H1 (cell line): ENCODE measurements at regions not wholly inside any gene's neighbourhood (a gene's known extent, or its start where the extent isn't known, plus 50 kb on each side); places are given as distances from the start of the nearest gene placed in this dataset.

Source experiments
- CTCF ChIA-PET: fragments of 300-600 bp; sonication (Branson Sonifier 250); formaldehyde crosslinking; loops from one replicate; lab custom pipeline; 2021; ENCODE audit not compliant: partially characterized antibody; lab: Charles Lee
- POLR2A ChIA-PET: fragments of 300-600 bp; sonication (Branson Sonifier 250); formaldehyde crosslinking; loops from one replicate; lab custom pipeline; 2021; ENCODE audit warnings: inconsistent platforms; ENCODE audit not compliant: partially characterized antibody; lab: Charles Lee
- DNase-seq, 2 experiments: peaks; one replicate each; pipeline versions ENCODE4 v3.0.0 to v3.0.0-alpha.2; 2010 to 2022; ENCODE audit warnings: low spot score in 2 of 2, low read depth in 1 of 2, mixed read lengths in 1 of 2
- FAIRE-seq: peaks from 2 replicates; lab custom pipeline; 2011; peaks lifted over from hg19 to GRCh38; lab: Jason Lieb, UNC
- H2AFZ ChIP-seq: 2 replicates; pipeline ENCODE4 v1.8.1; 2012; ENCODE audit warnings: low read length, inconsistent platforms
- H2AK5ac ChIP-seq: 2 replicates; pipeline ENCODE4 v1.6.1; 2013; ENCODE audit warnings: low read depth, low read length
- H2BK120ac ChIP-seq: replicated peaks from 2 replicates; pipeline ENCODE3; 2013; ENCODE audit warnings: low read depth, low read length, inconsistent platforms
- H2BK12ac ChIP-seq: 2 replicates; pipeline ENCODE4 v1.6.1; 2013; ENCODE audit warnings: low read depth, low read length
- H2BK15ac ChIP-seq: 2 replicates; pipeline ENCODE4 v1.6.1; 2013; ENCODE audit warnings: low read length
- H2BK20ac ChIP-seq: 2 replicates; pipeline ENCODE4 v1.6.1; 2013; ENCODE audit warnings: low read length
- H2BK5ac ChIP-seq: 2 replicates; pipeline ENCODE4 v1.6.1; 2013; ENCODE audit warnings: low read depth, low read length
- H3K14ac ChIP-seq: 2 replicates; pipeline ENCODE4 v1.6.1; 2013; ENCODE audit warnings: inconsistent platforms; ENCODE audit not compliant: insufficient read length
- H3K18ac ChIP-seq: 2 replicates; pipeline ENCODE4 v1.6.1; 2013; ENCODE audit warnings: low read length; ENCODE audit errors: extremely low read depth
- H3K23ac ChIP-seq: 2 replicates; pipeline ENCODE4 v1.6.1; 2013; ENCODE audit warnings: inconsistent platforms; ENCODE audit not compliant: insufficient read length
- H3K23me2 ChIP-seq: 2 replicates; pipeline ENCODE4 v1.6.1; 2013; ENCODE audit warnings: low read depth, low read length
- H3K27ac ChIP-seq: 2 replicates; pipeline ENCODE4 v1.6.1; 2011; ENCODE audit warnings: low read depth, low read length, inconsistent platforms
- H3K27me3 ChIP-seq, 4 experiments: replicated peaks in 1 of 4; 1 replicate in 1 of 4; 2 replicates in 3 of 4; pipeline versions ENCODE4 v1.6.1 to v1.8.1; 2011 to 2013; ENCODE audit warnings: low read length in 3 of 4, mild to moderate bottlenecking in 3 of 4, inconsistent platforms in 2 of 4, mixed read lengths in 2 of 4, moderate library complexity in 1 of 4; ENCODE audit not compliant: control insufficient read depth in 3 of 4, insufficient read depth in 3 of 4; ENCODE audit errors: extremely low read depth in 1 of 4
- H3K36me3 ChIP-seq, 4 experiments: 2 replicates each; pipeline versions ENCODE4 v1.6.1 to v1.8.1; 2011 to 2013; ENCODE audit warnings: mild to moderate bottlenecking in 4 of 4, low read length in 3 of 4, moderate library complexity in 2 of 4, control low read depth in 1 of 4, inconsistent platforms in 1 of 4; ENCODE audit not compliant: insufficient read depth in 4 of 4, control insufficient read depth in 2 of 4
- H3K4ac ChIP-seq: replicated peaks from 2 replicates; pipeline ENCODE3; 2013; ENCODE audit warnings: low read length, low read depth, mixed read lengths, inconsistent platforms; ENCODE audit not compliant: insufficient read length
- H3K4me1 ChIP-seq, 4 experiments: replicated peaks in 1 of 4; 1 replicate in 1 of 4; 2 replicates in 3 of 4; pipeline versions ENCODE4 v1.6.1 to v1.8.1; 2011 to 2013; ENCODE audit warnings: low read length in 3 of 4, inconsistent platforms in 2 of 4, mixed read lengths in 1 of 4; ENCODE audit not compliant: insufficient read depth in 4 of 4, control insufficient read depth in 3 of 4
- H3K4me2 ChIP-seq, 2 experiments: 2 replicates each; pipeline versions ENCODE4 v1.6.1 to v1.8.1; 2011 to 2013; ENCODE audit warnings: low read depth in 2 of 2, low read length in 2 of 2, control low read depth in 1 of 2, inconsistent platforms in 1 of 2, mild to moderate bottlenecking in 1 of 2; ENCODE audit not compliant: insufficient read depth in 1 of 2
- H3K4me3 ChIP-seq, 4 experiments: fragments of 200-600, 300-600 bp in 1 of 4; sonication (generic), shearing (Covaris generic), sonication (Bioruptor Twin) in 1 of 4; 2 replicates each; pipeline versions ENCODE4 v1.5.1 to v1.8.1; 2011 to 2016; ENCODE audit warnings: low read length in 4 of 4, low read depth in 3 of 4, control low read depth in 2 of 4, inconsistent platforms in 2 of 4, mild to moderate bottlenecking in 2 of 4, mixed read lengths in 1 of 4, moderate library complexity in 1 of 4; ENCODE audit not compliant: insufficient read depth in 2 of 4; ENCODE audit errors: extremely low read depth in 1 of 4
- H3K56ac ChIP-seq: replicated peaks from 2 replicates; pipeline ENCODE3; 2013; ENCODE audit warnings: low read depth, mild to moderate bottlenecking, mixed read lengths, low read length, inconsistent platforms; ENCODE audit not compliant: insufficient read length
- H3K79me1 ChIP-seq: 2 replicates; pipeline ENCODE4 v1.6.1; 2013; ENCODE audit warnings: low read depth, low read length, control low read depth
- H3K79me2 ChIP-seq, 2 experiments: 2 replicates each; pipeline versions ENCODE4 v1.6.1 to v1.8.1; 2012 to 2013; ENCODE audit warnings: low read length in 2 of 2, mild to moderate bottlenecking in 2 of 2, inconsistent platforms in 1 of 2; ENCODE audit not compliant: insufficient read depth in 2 of 2, control insufficient read depth in 1 of 2
- H3K9ac ChIP-seq, 4 experiments: replicated peaks in 1 of 4; 1 replicate in 1 of 4; 2 replicates in 3 of 4; pipeline versions ENCODE4 v1.6.1 to v1.8.1; 2011 to 2013; ENCODE audit warnings: low read depth in 3 of 4, low read length in 3 of 4, control low read depth in 2 of 4, mild to moderate bottlenecking in 2 of 4, moderate library complexity in 2 of 4, inconsistent platforms in 1 of 4; ENCODE audit errors: extremely low read depth in 1 of 4
- H3K9me3 ChIP-seq, 2 experiments: 2 replicates each; pipeline versions ENCODE4 v1.6.1 to v1.8.1; 2012 to 2013; ENCODE audit warnings: mild to moderate bottlenecking in 2 of 2, moderate library complexity in 2 of 2, control low read depth in 1 of 2, inconsistent platforms in 1 of 2, low read depth in 1 of 2, low read length in 1 of 2, mixed read lengths in 1 of 2; ENCODE audit not compliant: insufficient read depth in 2 of 2
- H4K20me1 ChIP-seq, 2 experiments: replicated peaks in 1 of 2; 2 replicates each; pipeline versions ENCODE3 to v1.8.1; 2011 to 2013; ENCODE audit warnings: inconsistent platforms in 2 of 2, low read length in 2 of 2, mild to moderate bottlenecking in 1 of 2; ENCODE audit not compliant: insufficient read depth in 2 of 2, control insufficient read depth in 1 of 2
- H4K5ac ChIP-seq: 2 replicates; pipeline ENCODE4 v1.6.1; 2013; ENCODE audit warnings: low read length, low read depth, mixed read lengths, inconsistent platforms; ENCODE audit not compliant: insufficient read length
- H4K8ac ChIP-seq: 2 replicates; pipeline ENCODE4 v1.8.0; 2013; ENCODE audit warnings: mild to moderate bottlenecking, moderate library complexity, low read length, inconsistent platforms; ENCODE audit not compliant: insufficient read depth; ENCODE audit errors: extremely low read depth
- H4K91ac ChIP-seq: replicated peaks from 2 replicates; pipeline ENCODE3; 2013; ENCODE audit warnings: low read length, mixed read lengths, inconsistent platforms; ENCODE audit not compliant: insufficient read length
- ASH2L ChIP-seq: fragments of 200-600, 300-600 bp; sonication (generic); IDR thresholded peaks from one replicate; pipeline ENCODE4 v1.7.1; 2017; ENCODE audit warnings: low read length
- ATF2 ChIP-seq: IDR thresholded peaks from 2 replicates; pipeline ENCODE4 v1.6.1; 2012; ENCODE audit warnings: low read length, inconsistent platforms
- CREB1 ChIP-seq: IDR thresholded peaks from 2 replicates; pipeline ENCODE4 v1.6.1; 2012; ENCODE audit warnings: inconsistent platforms
- CTBP2 ChIP-seq: IDR thresholded peaks from 2 replicates; pipeline ENCODE4 v1.7.0; 2011; ENCODE audit warnings: borderline replicate concordance, mild to moderate bottlenecking, moderate library complexity, mixed read lengths, low read length; ENCODE audit not compliant: insufficient read depth, insufficient read length
- E2F6 ChIP-seq: IDR thresholded peaks from 2 replicates; pipeline ENCODE4 v1.6.1; 2012; ENCODE audit warnings: inconsistent platforms
- KDM1A ChIP-seq: fragments of 200-600, 300-600 bp; sonication (generic); IDR thresholded peaks from 2 replicates; pipeline ENCODE4 v1.7.1; 2016; ENCODE audit warnings: mild to moderate bottlenecking, low read length, borderline replicate concordance
- MAFK ChIP-seq: IDR thresholded peaks from 2 replicates; pipeline ENCODE4 v1.6.1; 2012; ENCODE audit warnings: low read depth, mild to moderate bottlenecking, improper control_type of control experiment, low read length
- POLR2A ChIP-seq, 2 experiments: IDR thresholded peaks; 1 replicate in 1 of 2; 2 replicates in 1 of 2; pipeline ENCODE4 v1.6.1; 2011; ENCODE audit warnings: low read depth in 2 of 2, low read length in 2 of 2, mild to moderate bottlenecking in 2 of 2; ENCODE audit errors: control extremely low read depth in 1 of 2
- RAD21 ChIP-seq, 2 experiments: IDR thresholded peaks in 1 of 2; conservative IDR thresholded peaks in 1 of 2; 2 replicates each; pipeline ENCODE4 v1.6.1; 2011; ENCODE audit warnings: low read depth in 2 of 2, low read length in 2 of 2, improper control_type of control experiment in 1 of 2, inconsistent platforms in 1 of 2, mild to moderate bottlenecking in 1 of 2, moderate library complexity in 1 of 2
- RXRA ChIP-seq: IDR thresholded peaks from 2 replicates; pipeline ENCODE4 v1.6.1; 2011; ENCODE audit warnings: low read depth, mild to moderate bottlenecking, low read length, moderate library complexity; ENCODE audit not compliant: insufficient read depth
- SRF ChIP-seq: IDR thresholded peaks from 2 replicates; pipeline ENCODE4 v1.6.1; 2011; ENCODE audit warnings: mild to moderate bottlenecking, low read depth, low read length, moderate library complexity
- TCF12 ChIP-seq: IDR thresholded peaks from 2 replicates; pipeline ENCODE4 v1.6.1; 2011; ENCODE audit warnings: low read depth, mild to moderate bottlenecking, low read length
- WGBS, 2 experiments: shearing (Covaris generic) in 1 of 2; methylation state at CpG; one replicate each; pipeline versions ENCODE4 v1.1.6 to v1.1.7; 2013 to 2015; ENCODE audit warnings: low lambda C conversion rate in 2 of 2, mixed read lengths in 2 of 2, inconsistent platforms in 1 of 2, low coverage in 1 of 2, missing lambda C conversion rate in 1 of 2; ENCODE audit not compliant: insufficient replicate concordance in 2 of 2, insufficient coverage in 1 of 2, insufficient read length in 1 of 2; ENCODE audit errors: extremely low coverage in 1 of 2, missing lambda C conversion rate in 1 of 2; 5-methylcytosine and 5-hydroxymethylcytosine counted together

- Histone ChIP-seq H3K18ac (no peak overlapping the region), H3K23me2 (no peaks in the 10 kb centered on the region), H4K8ac (no peak overlapping the region), H3K56ac (no peak overlapping the region), H3K79me1 (no peaks in the 10 kb centered on the region; the same call in 1 of the 2 replicates), H3K4ac (no peak overlapping the region), H3K36me3 (no peaks in the 10 kb centered on the region), H3K27ac (no peak overlapping the region), H3K4me3 (no peak overlapping the region), H4K91ac (no peak overlapping the region), H4K5ac (no peak overlapping the region), H2BK15ac (no peak overlapping the region), H3K4me1 (peaks cover 0 to 8% (median 0%) of the 10 kb centered on the region in 4 experiments; a peak in 1 of 7 replicates), H2AFZ (no peak overlapping the region), H4K20me1 (no peaks in the 10 kb centered on the region), H3K27me3 (no peaks in the 10 kb centered on the region), H3K14ac (no peak overlapping the region), H3K9ac (no peak overlapping the region), H2AK5ac (no peak overlapping the region), H3K9me3 (no peaks in the 10 kb centered on the region), H2BK120ac (no peak overlapping the region), H3K4me2 (no peak overlapping the region), H3K79me2 (no peaks in the 10 kb centered on the region), H2BK20ac (no peak overlapping the region), H3K23ac (no peak overlapping the region), H2BK12ac (no peak overlapping the region), H2BK5ac (no peak overlapping the region)
- ChIA-PET POLR2A (no interaction called here), CTCF (interaction anchor here (1.2 kb wide), 1 partner anchor 204 kb away, joined by 3 read pairs; no protein-coding TSS in a partner anchor)
- no peak for DNase-seq
- FAIRE-seq, result no peak
- 88% methylated on average over 2 of the region's 2 CpGs; no CpG with 5 or more reads in 1 of the 2 experiments for WGBS, 2 experiments
- TF ChIP-seq RXRA (no peak), POLR2A (IDR thresholded peaks at IDR 0.05; ENCODE audit: control extremely low read depth in 1 of 2, low read depth in 2 of 2, low read length in 2 of 2) (no peak), ATF2 (no peak), E2F6 (no peak), CTBP2 (no peak), ASH2L (no peak), CREB1 (no peak), TCF12 (no peak), MAFK (no peak), SRF (no peak), RAD21 (IDR thresholded peaks at IDR 0.05 in 1 of 2, conservative IDR thresholded peaks at IDR 0.05 in 1 of 2; ENCODE audit: low read depth in 2 of 2, low read length in 2 of 2) (no peak), KDM1A (no peak)
Observed at GRCh38 chr2:150705767-150706166, 218.3 kb upstream of the RND3 start.
